HCT116 (cell line): ENCODE measurements at regions not wholly inside any gene's neighbourhood (a gene's known extent, or its start where the extent isn't known, plus 50 kb on each side); places are given as distances from the start of the nearest gene placed in this dataset.

Experiments used
- ATAC-seq: fragments of 200-7000 bp; cut with Tn5 transposase; 2 replicates; pipeline ENCODE4 v1.9.1; 2020; ENCODE audit warnings: mild to moderate bottlenecking, moderate library complexity
- BruUV-seq: library from RNA; stranded (reverse); fragments of 400-500 nt; replicated peaks from 2 replicates; lab custom pipeline; 2021; lab: Mats Ljungman, UMichigan
- CTCF ChIA-PET: fragments of 300-600 bp; sonication (Branson Sonifier 250); formaldehyde crosslinking; loops from one replicate; lab custom pipeline; 2021; ENCODE audit warnings: antibody characterized with exemption; lab: Charles Lee
- POLR2A ChIA-PET: fragments of 300-600, 350-600 bp; sonication (Branson Sonifier 250); formaldehyde crosslinking; loops from one replicate; lab custom pipeline; 2021; ENCODE audit warnings: antibody characterized with exemption; lab: Charles Lee
- RAD21 ChIA-PET, 2 experiments: fragments of 300-600 bp; sonication (Branson Sonifier 250); formaldehyde crosslinking; loops; one replicate each; lab custom pipeline; 2023; ENCODE audit warnings: low total read pairs in 2 of 2; ENCODE audit not compliant: uncharacterized antibody in 2 of 2, unreplicated experiment in 2 of 2, low non-redundant PET in 1 of 2; lab: Charles Lee
- DNase-seq: peaks from one replicate; pipeline ENCODE4 v3.0.0-alpha.2; 2010; ENCODE audit warnings: low read depth, low spot score
- H2AFZ ChIP-seq: fragments of 200-600 bp; shearing (Covaris generic), sonication (generic); 2 replicates; pipeline ENCODE4 v1.6.1; 2017; ENCODE audit warnings: low read depth, mixed run types, mixed read lengths, antibody characterized with exemption, low read length; ENCODE audit not compliant: poor library complexity, severe bottlenecking
- H3K27ac ChIP-seq: 2 replicates; pipeline ENCODE4 v1.5.1; 2012; ENCODE audit warnings: low read depth, low read length
- H3K27me3 ChIP-seq: fragments of 200-600 bp; sonication (generic); 2 replicates; pipeline ENCODE4 v1.6.1; 2016; ENCODE audit warnings: mixed run types, low read length, mixed read lengths; ENCODE audit not compliant: insufficient read depth
- H3K36me3 ChIP-seq, 2 experiments: fragments of 200-500 bp in 1 of 2; fragments of 200-600 bp in 1 of 2; sonication (Bioruptor generic) in 1 of 2; sonication (generic) in 1 of 2; 2 replicates each; pipeline versions ENCODE4 v1.5.1 to v1.6.1; 2014 to 2016; ENCODE audit warnings: low read length in 2 of 2, inconsistent platforms in 1 of 2, mixed read lengths in 1 of 2, mixed run types in 1 of 2; ENCODE audit not compliant: insufficient read depth in 2 of 2, control insufficient read depth in 1 of 2
- H3K4me1 ChIP-seq, 2 experiments: fragments of 200-600 bp in 1 of 2; sonication (generic) in 1 of 2; 2 replicates each; pipeline versions ENCODE4 v1.5.1 to v1.6.1; 2012 to 2017; ENCODE audit warnings: low read length in 2 of 2, inconsistent platforms in 1 of 2, mild to moderate bottlenecking in 1 of 2, mixed read lengths in 1 of 2, mixed run types in 1 of 2, moderate library complexity in 1 of 2; ENCODE audit not compliant: insufficient read depth in 2 of 2, control insufficient read depth in 1 of 2
- H3K4me2 ChIP-seq: fragments of 200-600 bp; sonication (generic); 2 replicates; pipeline ENCODE4 v1.6.1; 2017; ENCODE audit warnings: mixed run types, low read length, mixed read lengths
- H3K4me3 ChIP-seq, 2 experiments: fragments of 200-600 bp in 1 of 2; sonication (generic) in 1 of 2; replicated peaks in 1 of 2; 2 replicates each; pipeline ENCODE4 v1.5.1; 2011 to 2016; ENCODE audit warnings: low read length in 2 of 2, control low read depth in 1 of 2, low read depth in 1 of 2, mild to moderate bottlenecking in 1 of 2, mixed read lengths in 1 of 2, mixed run types in 1 of 2
- H3K79me2 ChIP-seq: fragments of 200-600 bp; sonication (generic); 2 replicates; pipeline ENCODE4 v1.6.1; 2017; ENCODE audit warnings: mild to moderate bottlenecking, mixed run types, low read length, moderate library complexity, mixed read lengths; ENCODE audit not compliant: insufficient read depth
- H3K9ac ChIP-seq: fragments of 200-600 bp; sonication (generic); 2 replicates; pipeline ENCODE4 v1.6.1; 2016; ENCODE audit warnings: low read length, mixed read lengths
- H3K9me2 ChIP-seq: fragments of 200-600 bp; sonication (generic), shearing (Covaris generic); 2 replicates; pipeline ENCODE4 v1.6.1; 2017; ENCODE audit warnings: mixed run types, mild to moderate bottlenecking, moderate library complexity; ENCODE audit not compliant: insufficient read depth
- H3K9me3 ChIP-seq, 2 experiments: fragments of 200-500 bp in 1 of 2; fragments of 200-600 bp in 1 of 2; sonication (Bioruptor generic) in 1 of 2; sonication (generic) in 1 of 2; 2 replicates each; pipeline ENCODE4 v1.6.1; 2014 to 2017; ENCODE audit warnings: low read length in 2 of 2, mixed read lengths in 2 of 2, inconsistent platforms in 1 of 2, low read depth in 1 of 2, mild to moderate bottlenecking in 1 of 2, mixed run types in 1 of 2, moderate library complexity in 1 of 2; ENCODE audit not compliant: control insufficient read depth in 1 of 2, insufficient read depth in 1 of 2
- H4K20me1 ChIP-seq: fragments of 200-600 bp; sonication (generic), shearing (Covaris generic); 2 replicates; pipeline ENCODE4 v1.6.1; 2017; ENCODE audit warnings: mixed run types, mild to moderate bottlenecking, moderate library complexity; ENCODE audit not compliant: insufficient read depth
- ATF3 ChIP-seq: IDR thresholded peaks from 2 replicates; pipeline ENCODE4 v1.6.1; 2012
- CEBPB ChIP-seq: IDR thresholded peaks from 2 replicates; pipeline ENCODE4 v1.6.1; 2012; ENCODE audit warnings: low read depth
- EGR1 ChIP-seq: IDR thresholded peaks from 2 replicates; pipeline ENCODE4 v1.6.1; 2012; ENCODE audit warnings: low read depth
- POLR2A ChIP-seq: IDR thresholded peaks from 2 replicates; pipeline ENCODE4 v1.7.0; 2011; ENCODE audit warnings: borderline replicate concordance; ENCODE audit not compliant: insufficient read depth, insufficient read length; ENCODE audit errors: extremely low read depth
- SIN3A ChIP-seq: IDR thresholded peaks from 2 replicates; pipeline ENCODE4 v1.6.1; 2012; ENCODE audit warnings: low read depth
- SP1 ChIP-seq: IDR thresholded peaks from 2 replicates; pipeline ENCODE4 v1.6.1; 2012; ENCODE audit warnings: low read depth
- YY1 ChIP-seq: IDR thresholded peaks from 2 replicates; pipeline ENCODE4 v1.6.1; 2011; ENCODE audit warnings: low read length, low read depth, moderate library complexity, mild to moderate bottlenecking; ENCODE audit not compliant: insufficient replicate concordance; ENCODE audit errors: extremely low read depth
- intact Hi-C: fragments of 100-400 bp; cut with micrococcal nuclease; formaldehyde crosslinking; loops from 2 replicates; pipeline ENCODE4 v1.10.0; 2022
- TF ChIP-seq, protein P1 (sequence below): IDR thresholded peaks from 2 replicates; pipeline ENCODE4 v1.6.1; 2012; ENCODE audit warnings: low read depth

- DNase-seq (no peak), ATAC-seq (no peak)
- H3K4me3 ChIP-seq: no peak overlapping the region
- no peaks in the 10 kb centered on the region for H3K4me1 ChIP-seq
- intact Hi-C loops: no loop called here
- no peak overlapping the region for H3K9ac ChIP-seq
- POLR2A ChIA-PET: no interaction called here
- BruUV-seq: no TSS peak
- H3K36me3 ChIP-seq: no peaks in the 10 kb centered on the region
- H3K79me2 ChIP-seq: no peaks in the 10 kb centered on the region
- TF ChIP-seq ATF3 (no peak), YY1 (no peak), CEBPB (no peak), SIN3A (no peak), POLR2A (no peak), EGR1 (no peak), SP1 (no peak)
- TF ChIP-seq, protein P1, sequence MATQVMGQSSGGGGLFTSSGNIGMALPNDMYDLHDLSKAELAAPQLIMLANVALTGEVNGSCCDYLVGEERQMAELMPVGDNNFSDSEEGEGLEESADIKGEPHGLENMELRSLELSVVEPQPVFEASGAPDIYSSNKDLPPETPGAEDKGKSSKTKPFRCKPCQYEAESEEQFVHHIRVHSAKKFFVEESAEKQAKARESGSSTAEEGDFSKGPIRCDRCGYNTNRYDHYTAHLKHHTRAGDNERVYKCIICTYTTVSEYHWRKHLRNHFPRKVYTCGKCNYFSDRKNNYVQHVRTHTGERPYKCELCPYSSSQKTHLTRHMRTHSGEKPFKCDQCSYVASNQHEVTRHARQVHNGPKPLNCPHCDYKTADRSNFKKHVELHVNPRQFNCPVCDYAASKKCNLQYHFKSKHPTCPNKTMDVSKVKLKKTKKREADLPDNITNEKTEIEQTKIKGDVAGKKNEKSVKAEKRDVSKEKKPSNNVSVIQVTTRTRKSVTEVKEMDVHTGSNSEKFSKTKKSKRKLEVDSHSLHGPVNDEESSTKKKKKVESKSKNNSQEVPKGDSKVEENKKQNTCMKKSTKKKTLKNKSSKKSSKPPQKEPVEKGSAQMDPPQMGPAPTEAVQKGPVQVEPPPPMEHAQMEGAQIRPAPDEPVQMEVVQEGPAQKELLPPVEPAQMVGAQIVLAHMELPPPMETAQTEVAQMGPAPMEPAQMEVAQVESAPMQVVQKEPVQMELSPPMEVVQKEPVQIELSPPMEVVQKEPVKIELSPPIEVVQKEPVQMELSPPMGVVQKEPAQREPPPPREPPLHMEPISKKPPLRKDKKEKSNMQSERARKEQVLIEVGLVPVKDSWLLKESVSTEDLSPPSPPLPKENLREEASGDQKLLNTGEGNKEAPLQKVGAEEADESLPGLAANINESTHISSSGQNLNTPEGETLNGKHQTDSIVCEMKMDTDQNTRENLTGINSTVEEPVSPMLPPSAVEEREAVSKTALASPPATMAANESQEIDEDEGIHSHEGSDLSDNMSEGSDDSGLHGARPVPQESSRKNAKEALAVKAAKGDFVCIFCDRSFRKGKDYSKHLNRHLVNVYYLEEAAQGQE: no peak
- TF ChIP-seq, all 23 proteins: peak for 0
- H4K20me1 ChIP-seq: no peaks in the 10 kb centered on the region
- no peaks in the 10 kb centered on the region for H3K9me3 ChIP-seq
- ChIA-PET RAD21 (no interaction called here), CTCF (no interaction called here)
- no peak overlapping the region for H3K27ac ChIP-seq
- no peak overlapping the region for H2AFZ ChIP-seq
- no peak overlapping the region for H3K4me2 ChIP-seq
- no peaks in the 10 kb centered on the region for H3K27me3 ChIP-seq
- H3K9me2 ChIP-seq: no peaks in the 10 kb centered on the region
Measured at GRCh38 chr12:73841963-73842362, 695.7 kb upstream of the ATXN7L3B start.
